Fibroblast of lung (primary cell): ENCODE measurements at regions not wholly inside any gene's neighbourhood (a gene's known extent, or its start where the extent isn't known, plus 50 kb on each side); places are given as distances from the start of the nearest gene placed in this dataset.
"Not testable (repeated sequence)": the region's sequence is repeated elsewhere in the genome, so short reads cannot be mapped to it uniquely, and the experiment has no call there.

Experiments used
- CTCF ChIP-seq, 2 donors: IDR thresholded peaks in 1 of 2; conservative IDR thresholded peaks in 1 of 2; 1 replicate in 1 of 2; 2 replicates in 1 of 2; pipeline ENCODE4 v1.5.1; 2011 to 2012; ENCODE audit warnings: low read length in 2 of 2, control low read depth in 1 of 2, inconsistent platforms in 1 of 2, low read depth in 1 of 2, mild to moderate bottlenecking in 1 of 2
- EZH2 ChIP-seq: IDR thresholded peaks from 2 replicates; pipeline ENCODE4 v1.5.1; 2012; ENCODE audit warnings: low read length, control low read depth, mild to moderate bottlenecking; ENCODE audit errors: missing control alignments

- not testable (repeated sequence) for TF ChIP-seq CTCF (conservative IDR thresholded peaks at IDR 0.05 in 1 of 2, IDR thresholded peaks at IDR 0.05 in 1 of 2; ENCODE audit: low read depth in 1 of 2, low read length in 2 of 2); EZH2
These were observed 271.0 kb upstream of the PLGLB2 start for GRCh38 chr2:87476936-87477335.
